Liver (tissue), 3 donors: ENCODE measurements at regions not wholly inside any gene's neighbourhood (a gene's known extent, or its start where the extent isn't known, plus 50 kb on each side); places are given as distances from the start of the nearest gene placed in this dataset.

Experiments used
- FOXA1 ChIP-seq: IDR thresholded peaks from 2 replicates; pipeline ENCODE4 v1.6.1; 2016; ENCODE audit warnings: antibody characterized with exemption
- GABPA ChIP-seq, 2 donors: IDR thresholded peaks in 1 of 2; conservative IDR thresholded peaks in 1 of 2; 2 replicates each; pipeline ENCODE4 v1.6.1; 2016; ENCODE audit warnings: antibody characterized with exemption in 2 of 2, mild to moderate bottlenecking in 1 of 2, moderate library complexity in 1 of 2
- RAD21 ChIP-seq, 2 donors: IDR thresholded peaks; 2 replicates each; pipeline ENCODE4 v1.6.1; 2016; ENCODE audit warnings: antibody characterized with exemption in 2 of 2, mild to moderate bottlenecking in 2 of 2
- SP1 ChIP-seq: IDR thresholded peaks from 2 replicates; pipeline ENCODE4 v1.6.1; 2018; ENCODE audit warnings: antibody characterized with exemption, mild to moderate bottlenecking
- TAF1 ChIP-seq: conservative IDR thresholded peaks from 2 replicates; pipeline ENCODE4 v1.6.1; 2016; ENCODE audit warnings: antibody characterized with exemption, mild to moderate bottlenecking
- YY1 ChIP-seq: IDR thresholded peaks from 2 replicates; pipeline ENCODE4 v1.6.1; 2016; ENCODE audit warnings: antibody characterized with exemption, mild to moderate bottlenecking
- TF ChIP-seq, protein P1 (sequence below): fragments of 150-350 bp; IDR thresholded peaks from 2 replicates; pipeline ENCODE4 v1.5.1; 2017; ENCODE audit warnings: improper control_type of control experiment, low read depth, low read length; ENCODE audit not compliant: missing input control
- donor health status: healthy.
- donor health status: healthy.

DNA sequence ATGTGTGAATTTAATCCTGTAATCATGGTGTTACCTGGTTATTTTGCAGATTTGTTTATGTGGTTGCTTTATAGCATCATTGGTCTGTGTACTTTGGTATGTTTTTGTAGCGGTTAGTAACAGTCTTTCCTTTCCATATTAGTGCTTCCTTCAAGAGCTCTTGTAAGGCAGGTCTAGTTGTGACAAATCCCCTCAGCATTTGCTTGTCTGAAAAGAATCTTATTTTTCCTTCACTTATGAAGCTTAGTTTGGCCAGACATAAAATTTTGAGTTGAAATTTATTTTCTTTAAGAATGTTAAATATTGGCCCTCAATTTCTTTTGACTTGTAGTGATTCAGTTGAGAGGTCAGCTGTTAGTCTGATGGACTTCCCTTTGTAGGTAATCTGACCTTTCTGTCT, 1096.1 kb upstream of the SLIT2 start:
- TF ChIP-seq YY1 (no peak), RAD21 (IDR thresholded peaks at IDR 0.05) (no peak), FOXA1 (no peak), TAF1 (no peak), GABPA (IDR thresholded peaks at IDR 0.05 in 1 of 2, conservative IDR thresholded peaks at IDR 0.05 in 1 of 2) (no peak), SP1 (no peak)
- TF ChIP-seq, protein P1, sequence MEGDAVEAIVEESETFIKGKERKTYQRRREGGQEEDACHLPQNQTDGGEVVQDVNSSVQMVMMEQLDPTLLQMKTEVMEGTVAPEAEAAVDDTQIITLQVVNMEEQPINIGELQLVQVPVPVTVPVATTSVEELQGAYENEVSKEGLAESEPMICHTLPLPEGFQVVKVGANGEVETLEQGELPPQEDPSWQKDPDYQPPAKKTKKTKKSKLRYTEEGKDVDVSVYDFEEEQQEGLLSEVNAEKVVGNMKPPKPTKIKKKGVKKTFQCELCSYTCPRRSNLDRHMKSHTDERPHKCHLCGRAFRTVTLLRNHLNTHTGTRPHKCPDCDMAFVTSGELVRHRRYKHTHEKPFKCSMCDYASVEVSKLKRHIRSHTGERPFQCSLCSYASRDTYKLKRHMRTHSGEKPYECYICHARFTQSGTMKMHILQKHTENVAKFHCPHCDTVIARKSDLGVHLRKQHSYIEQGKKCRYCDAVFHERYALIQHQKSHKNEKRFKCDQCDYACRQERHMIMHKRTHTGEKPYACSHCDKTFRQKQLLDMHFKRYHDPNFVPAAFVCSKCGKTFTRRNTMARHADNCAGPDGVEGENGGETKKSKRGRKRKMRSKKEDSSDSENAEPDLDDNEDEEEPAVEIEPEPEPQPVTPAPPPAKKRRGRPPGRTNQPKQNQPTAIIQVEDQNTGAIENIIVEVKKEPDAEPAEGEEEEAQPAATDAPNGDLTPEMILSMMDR: no peak
